Activated T-helper 1 cell treated with anti-CD3 and anti-CD28 coated beads, Interleukin-12 subunit alpha, Interleukin-12 subunit beta, Interleukin-2, Interleukin-4 antibody, amounts not matched to agents 30 ng/mL and 10 ng/mL and 1 ng/mL, durations not matched to agents 14 hours and 24 hours and 36 hours (primary cell): ENCODE measurements at regions not wholly inside any gene's neighbourhood (a gene's known extent, or its start where the extent isn't known, plus 50 kb on each side); places are given as distances from the start of the nearest gene placed in this dataset.

Experiments used
- DNase-seq: peaks from one replicate; pipeline ENCODE4 v3.0.0; 2021; ENCODE audit warnings: low spot score
- H3K27ac Mint-ChIP-seq: one replicate; pipeline ENCODE4 v1.8.0; 2021; ENCODE audit warnings: mild to moderate bottlenecking, mixed read lengths
- H3K27me3 Mint-ChIP-seq: one replicate; pipeline ENCODE4 v1.8.0; 2022; ENCODE audit warnings: mild to moderate bottlenecking, moderate library complexity, mixed read lengths; ENCODE audit not compliant: insufficient read depth
- H3K36me3 Mint-ChIP-seq: one replicate; pipeline ENCODE4 v1.8.0; 2021; ENCODE audit warnings: low read depth, mixed read lengths
- H3K4me1 Mint-ChIP-seq: one replicate; pipeline ENCODE4 v1.8.0; 2021; ENCODE audit warnings: low read depth, mixed read lengths
- H3K4me3 Mint-ChIP-seq: one replicate; pipeline ENCODE4 v1.8.0; 2021; ENCODE audit warnings: mild to moderate bottlenecking, moderate library complexity, mixed read lengths
- H3K9me3 Mint-ChIP-seq: one replicate; pipeline ENCODE4 v1.8.0; 2021; ENCODE audit warnings: mixed read lengths
- intact Hi-C: fragments of 100-400 bp; cut with micrococcal nuclease; formaldehyde crosslinking; loops from one replicate; pipeline ENCODE4 v1.15.1; 2024

DNA sequence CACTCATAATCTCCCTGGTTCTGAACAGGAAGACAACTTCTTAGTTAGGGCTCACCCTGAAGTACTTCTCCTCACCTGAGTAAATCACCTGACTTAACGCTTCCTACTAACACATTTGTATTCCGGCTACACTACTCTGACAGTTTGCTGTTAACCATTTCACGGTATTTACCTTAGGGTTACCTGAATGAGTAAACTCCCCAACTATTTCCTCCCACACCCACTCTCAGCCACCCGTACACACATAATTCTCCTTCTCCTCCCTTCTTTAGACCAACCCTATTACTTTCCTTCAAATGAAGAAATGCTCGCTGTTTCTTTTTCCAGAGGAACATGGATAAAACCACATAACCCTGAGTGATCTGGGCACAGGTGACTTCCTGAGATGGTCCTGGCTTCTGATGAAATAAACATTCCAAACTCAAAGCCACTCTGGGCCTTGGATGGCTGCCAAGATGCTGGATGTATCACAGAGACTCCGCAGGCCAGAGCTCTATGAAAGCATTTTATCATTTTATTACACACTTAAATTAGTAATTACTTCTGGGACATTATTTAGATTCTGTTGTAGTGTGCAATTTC lies 183.6 kb upstream of the ATP11B start:
- Mint-ChIP-seq H3K4me3 (no peak overlapping the region), H3K4me1 (no peaks in the 10 kb centered on the region), H3K9me3 (no peaks in the 10 kb centered on the region), H3K27ac (no peak overlapping the region), H3K36me3 (no peaks in the 10 kb centered on the region), H3K27me3 (peaks cover 5% of the 10 kb centered on the region)
- intact Hi-C loops = no loop called here
- no peak for DNase-seq

DNA sequence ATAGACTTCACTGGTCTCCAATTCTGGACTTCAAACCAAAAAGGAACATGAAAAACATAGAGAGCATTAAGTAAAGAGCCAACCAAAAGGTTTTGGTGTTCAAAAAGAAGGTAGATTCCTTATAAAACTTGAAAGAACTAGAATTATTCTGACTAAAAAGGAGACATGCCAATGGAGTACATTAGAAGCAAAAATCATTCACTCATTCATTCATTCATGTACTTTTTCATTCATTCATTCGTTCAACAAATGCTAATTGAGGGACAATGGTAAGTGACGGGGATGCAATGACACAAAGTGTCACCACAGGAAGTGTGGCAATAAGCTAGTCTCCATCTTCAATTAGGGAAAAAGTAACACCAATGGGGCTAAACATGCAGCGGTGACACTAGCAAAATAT lies 181.0 kb upstream of the ATP11B start:
- Mint-ChIP-seq H3K27me3 (peaks cover 2% of the 10 kb centered on the region), H3K27ac (no peak overlapping the region), H3K9me3 (no peaks in the 10 kb centered on the region), H3K4me1 (no peaks in the 10 kb centered on the region), H3K36me3 (no peaks in the 10 kb centered on the region), H3K4me3 (no peak overlapping the region)
- intact Hi-C loops = no loop called here
- DNase-seq = no peak

GRCh38 chr3:182617500-182617899 lies 175.8 kb upstream of the ATP11B start:
- no peaks in the 10 kb centered on the region for H3K4me1 Mint-ChIP-seq
- no peaks in the 10 kb centered on the region for H3K9me3 Mint-ChIP-seq
- H3K27me3 Mint-ChIP-seq = peaks cover 5% of the 10 kb centered on the region
- no peak overlapping the region for H3K4me3 Mint-ChIP-seq
- H3K36me3 Mint-ChIP-seq = no peaks in the 10 kb centered on the region
- H3K27ac Mint-ChIP-seq = no peak overlapping the region
- no peak for DNase-seq
- intact Hi-C loops = no loop called here

- H3K27me3 Mint-ChIP-seq = peaks cover 5% of the 10 kb centered on the region
- H3K4me3 Mint-ChIP-seq = no peak overlapping the region
- no peak overlapping the region for H3K27ac Mint-ChIP-seq
- H3K9me3 Mint-ChIP-seq = no peaks in the 10 kb centered on the region
- H3K4me1 Mint-ChIP-seq = no peaks in the 10 kb centered on the region
- DNase-seq = no peak
- intact Hi-C loops = no loop called here
- no peaks in the 10 kb centered on the region for H3K36me3 Mint-ChIP-seq
Observed at GRCh38 chr3:182618085-182618732, 175.1 kb upstream of the ATP11B start.

- Mint-ChIP-seq H3K36me3 (no peaks in the 10 kb centered on the region), H3K27ac (no peak overlapping the region), H3K27me3 (peaks cover 5% of the 10 kb centered on the region), H3K4me3 (no peak overlapping the region), H3K9me3 (no peaks in the 10 kb centered on the region), H3K4me1 (no peaks in the 10 kb centered on the region)
- DNase-seq = no peak
- intact Hi-C loops = no loop called here
Observed at GRCh38 chr3:182618981-182619591, 174.2 kb upstream of the ATP11B start.

GRCh38 chr3:182620723-182621434 lies 172.4 kb upstream of the ATP11B start:
- no peak for DNase-seq
- Mint-ChIP-seq H3K27me3 (peaks cover 5% of the 10 kb centered on the region), H3K36me3 (no peaks in the 10 kb centered on the region), H3K9me3 (no peaks in the 10 kb centered on the region), H3K27ac (no peak overlapping the region), H3K4me1 (no peaks in the 10 kb centered on the region), H3K4me3 (no peak overlapping the region)
- intact Hi-C loops = no loop called here

- no peak for DNase-seq
- H3K9me3 Mint-ChIP-seq = no peaks in the 10 kb centered on the region
- H3K27me3 Mint-ChIP-seq = peaks cover 5% of the 10 kb centered on the region
- no peak overlapping the region for H3K4me3 Mint-ChIP-seq
- H3K4me1 Mint-ChIP-seq = no peaks in the 10 kb centered on the region
- H3K27ac Mint-ChIP-seq = no peak overlapping the region
- intact Hi-C loops = no loop called here
- no peaks in the 10 kb centered on the region for H3K36me3 Mint-ChIP-seq
Observed at GRCh38 chr3:182621435-182622240, 171.7 kb upstream of the ATP11B start.

DNA sequence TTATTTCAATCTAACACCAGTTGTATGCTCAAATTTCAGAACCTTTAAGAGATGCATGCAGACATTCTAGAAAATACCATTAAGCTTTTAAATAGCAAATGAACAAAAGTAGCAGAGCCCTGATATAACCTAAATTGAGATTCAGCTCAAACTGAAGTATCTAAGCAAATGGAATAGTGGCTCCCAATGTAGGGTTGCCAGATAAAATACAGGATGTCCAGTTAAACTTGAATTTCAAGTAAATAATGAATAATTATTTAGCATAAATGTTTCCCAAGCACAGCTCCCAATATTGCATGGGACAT lies 171.1 kb upstream of the ATP11B start:
- Mint-ChIP-seq H3K4me3 (no peak overlapping the region), H3K4me1 (no peaks in the 10 kb centered on the region), H3K27ac (no peak overlapping the region), H3K36me3 (no peaks in the 10 kb centered on the region), H3K9me3 (no peaks in the 10 kb centered on the region), H3K27me3 (peaks cover 5% of the 10 kb centered on the region)
- intact Hi-C loops = no loop called here
- no peak for DNase-seq

DNA sequence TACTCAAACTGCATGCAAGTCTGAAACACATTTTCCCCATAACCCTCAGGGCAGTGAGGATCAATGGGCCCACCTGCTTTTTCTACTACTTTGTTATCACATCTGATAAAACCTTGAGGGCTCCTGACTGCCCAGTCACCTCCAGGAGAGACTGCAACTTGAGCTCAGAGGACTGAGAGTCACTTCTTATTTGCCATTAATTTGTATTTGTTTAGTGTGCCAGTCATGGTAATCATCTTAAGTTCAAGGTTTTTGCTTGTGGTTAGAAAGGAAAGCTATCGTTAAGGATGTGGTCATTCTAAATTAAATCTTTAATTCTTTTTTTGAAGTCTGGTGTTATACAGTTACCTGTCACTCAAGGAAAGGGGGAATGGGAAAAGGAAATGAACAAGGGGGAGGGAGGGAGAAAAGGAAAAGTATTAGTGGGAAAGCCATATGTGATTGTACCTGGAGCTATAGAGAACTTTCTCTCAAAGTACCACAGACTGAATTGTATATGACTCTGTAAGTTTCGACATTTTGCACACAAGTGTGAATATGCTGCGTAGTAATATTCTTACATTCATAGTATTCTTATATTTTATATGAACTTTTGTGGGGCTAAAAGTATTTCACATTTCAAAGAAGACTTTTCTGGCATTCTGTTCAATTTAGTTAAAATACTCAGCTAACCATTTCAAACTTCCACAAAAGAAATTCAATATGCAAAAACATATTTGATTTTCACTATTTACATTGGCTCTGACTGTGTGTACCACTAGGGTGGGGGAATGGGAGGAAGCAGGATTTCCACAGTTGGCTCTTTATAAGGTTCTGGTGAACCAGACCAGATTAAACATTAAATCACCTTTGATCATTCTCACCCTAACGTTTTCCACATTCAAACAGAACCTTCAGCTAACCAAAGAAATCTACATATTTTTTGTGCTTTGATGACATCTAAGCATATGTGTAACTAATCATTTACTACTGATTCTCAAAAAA lies 166.5 kb upstream of the ATP11B start:
- Mint-ChIP-seq H3K4me1 (no peaks in the 10 kb centered on the region), H3K4me3 (no peak overlapping the region), H3K9me3 (no peaks in the 10 kb centered on the region), H3K27me3 (peaks cover 9% of the 10 kb centered on the region), H3K27ac (no peak overlapping the region), H3K36me3 (no peaks in the 10 kb centered on the region)
- DNase-seq = no peak
- intact Hi-C loops = no loop called here

DNA sequence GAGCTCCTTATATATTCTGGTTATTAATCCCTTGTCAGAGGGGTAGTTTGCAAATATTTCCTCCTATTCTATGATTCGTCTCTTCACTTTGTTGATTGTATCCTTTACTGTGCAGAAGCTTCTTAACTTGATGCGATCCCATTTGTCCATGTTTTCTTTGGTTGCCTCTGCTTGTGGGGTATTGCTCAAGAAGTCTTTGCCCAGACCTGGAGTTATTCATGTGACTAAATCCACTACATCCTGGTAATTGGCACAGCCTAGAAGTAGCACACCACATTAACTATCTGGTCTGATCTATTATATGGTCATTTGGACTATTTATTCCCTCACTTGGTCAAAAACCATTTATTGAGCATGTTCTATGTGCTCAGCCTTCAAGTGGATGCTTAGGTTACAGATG lies 164.8 kb upstream of the ATP11B start:
- no peak for DNase-seq
- no peaks in the 10 kb centered on the region for H3K4me1 Mint-ChIP-seq
- H3K27ac Mint-ChIP-seq = no peak overlapping the region
- no peak overlapping the region for H3K4me3 Mint-ChIP-seq
- peaks cover 13% of the 10 kb centered on the region for H3K27me3 Mint-ChIP-seq
- no peaks in the 10 kb centered on the region for H3K9me3 Mint-ChIP-seq
- H3K36me3 Mint-ChIP-seq = no peaks in the 10 kb centered on the region
- intact Hi-C loops = no loop called here

DNA sequence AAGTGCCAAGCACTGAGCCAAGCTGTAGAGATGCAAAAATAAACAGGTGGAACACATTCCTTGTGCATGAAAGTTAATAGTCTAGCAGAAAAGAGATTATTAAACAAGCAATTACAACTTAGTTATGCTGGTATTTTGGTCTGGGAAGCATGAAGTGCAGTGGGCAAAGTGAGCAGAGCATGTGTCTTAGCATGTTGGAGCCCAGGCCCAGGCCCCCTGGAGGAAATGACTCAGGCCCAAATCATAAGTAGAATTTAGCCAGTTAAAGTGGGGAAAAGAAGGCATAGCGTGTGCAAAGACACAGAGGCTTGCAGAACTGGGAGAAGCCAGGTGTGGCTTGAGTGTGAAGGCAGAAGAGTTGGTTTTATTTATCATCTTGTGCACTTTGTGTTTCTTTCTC lies 163.8 kb upstream of the ATP11B start:
- Mint-ChIP-seq H3K27me3 (peaks cover 13% of the 10 kb centered on the region), H3K4me1 (no peaks in the 10 kb centered on the region), H3K27ac (no peak overlapping the region), H3K9me3 (no peaks in the 10 kb centered on the region), H3K36me3 (no peaks in the 10 kb centered on the region), H3K4me3 (no peak overlapping the region)
- DNase-seq = no peak
- intact Hi-C loops = no loop called here
